ENCODE measurements at regions not wholly inside any gene's neighbourhood (a gene's known extent, or its start where the extent isn't known, plus 50 kb on each side); places are given as distances from the start of the nearest gene placed in this dataset.

DNA sequence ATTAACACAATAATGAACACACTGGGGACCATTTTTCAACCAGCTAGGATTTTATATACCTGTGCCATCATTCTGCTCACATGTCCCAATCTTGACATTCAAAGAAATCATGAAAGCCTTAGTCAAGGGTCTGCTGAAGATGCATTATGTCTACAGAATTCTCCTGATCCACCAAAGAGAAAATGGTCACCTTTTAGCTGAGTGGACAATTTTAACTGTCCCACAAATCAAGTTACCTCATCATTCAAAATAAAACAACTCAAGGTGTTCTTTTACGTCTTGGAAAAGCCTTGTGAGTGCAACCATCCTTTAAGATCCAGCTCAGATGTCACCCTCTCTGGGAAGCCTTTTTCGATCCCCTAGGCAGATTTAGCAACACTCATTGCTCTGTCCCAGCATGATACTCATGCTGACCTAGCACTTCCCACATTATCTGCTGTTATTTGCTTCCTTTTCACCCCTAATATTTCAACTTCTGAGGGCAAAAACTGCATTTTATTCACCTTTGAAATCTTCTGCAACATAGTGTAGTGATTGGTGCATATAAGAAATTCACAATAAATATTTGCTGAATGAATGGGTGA lies 80.1 kb downstream of the LMO4 start:
- TF ChIP-seq, protein P1, sequence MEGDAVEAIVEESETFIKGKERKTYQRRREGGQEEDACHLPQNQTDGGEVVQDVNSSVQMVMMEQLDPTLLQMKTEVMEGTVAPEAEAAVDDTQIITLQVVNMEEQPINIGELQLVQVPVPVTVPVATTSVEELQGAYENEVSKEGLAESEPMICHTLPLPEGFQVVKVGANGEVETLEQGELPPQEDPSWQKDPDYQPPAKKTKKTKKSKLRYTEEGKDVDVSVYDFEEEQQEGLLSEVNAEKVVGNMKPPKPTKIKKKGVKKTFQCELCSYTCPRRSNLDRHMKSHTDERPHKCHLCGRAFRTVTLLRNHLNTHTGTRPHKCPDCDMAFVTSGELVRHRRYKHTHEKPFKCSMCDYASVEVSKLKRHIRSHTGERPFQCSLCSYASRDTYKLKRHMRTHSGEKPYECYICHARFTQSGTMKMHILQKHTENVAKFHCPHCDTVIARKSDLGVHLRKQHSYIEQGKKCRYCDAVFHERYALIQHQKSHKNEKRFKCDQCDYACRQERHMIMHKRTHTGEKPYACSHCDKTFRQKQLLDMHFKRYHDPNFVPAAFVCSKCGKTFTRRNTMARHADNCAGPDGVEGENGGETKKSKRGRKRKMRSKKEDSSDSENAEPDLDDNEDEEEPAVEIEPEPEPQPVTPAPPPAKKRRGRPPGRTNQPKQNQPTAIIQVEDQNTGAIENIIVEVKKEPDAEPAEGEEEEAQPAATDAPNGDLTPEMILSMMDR (IDR thresholded peaks at IDR 0.05), result no peak

DNA sequence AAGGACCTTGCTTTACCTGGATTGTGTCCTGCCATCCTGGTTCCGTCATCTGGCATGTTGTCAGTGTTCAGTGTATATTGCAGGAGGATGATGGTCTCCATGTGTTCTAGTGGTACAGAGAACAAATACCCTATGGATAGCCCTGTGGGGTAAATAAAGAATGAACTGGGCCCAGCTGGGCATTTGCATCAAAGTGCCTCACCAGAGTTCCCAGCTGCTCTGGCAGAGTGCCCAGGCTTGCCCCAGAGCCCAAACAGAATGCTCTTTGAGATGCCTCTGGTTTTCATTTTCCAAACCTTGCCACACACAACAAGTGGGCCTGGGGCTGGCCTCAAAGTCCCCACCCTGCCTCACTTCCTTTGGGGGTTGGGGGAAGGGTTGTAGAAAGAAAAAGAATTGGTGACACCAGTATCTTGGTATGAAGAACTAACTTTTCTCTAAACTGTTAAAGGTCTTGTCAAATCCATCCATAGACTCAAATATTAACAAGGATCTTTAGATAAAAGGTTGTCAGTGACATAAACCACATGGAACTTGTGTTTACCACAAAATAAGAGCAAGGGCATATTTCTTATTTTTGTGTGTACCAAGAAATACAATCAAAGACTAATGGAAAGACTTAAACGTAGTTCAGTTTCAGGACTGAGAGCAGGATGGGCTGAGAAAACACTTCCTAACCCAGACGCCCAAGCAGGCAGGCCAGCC lies 82.2 kb downstream of the LMO4 start:
- TF ChIP-seq, protein P1 (IDR thresholded peaks at IDR 0.05), result no peak

DNA sequence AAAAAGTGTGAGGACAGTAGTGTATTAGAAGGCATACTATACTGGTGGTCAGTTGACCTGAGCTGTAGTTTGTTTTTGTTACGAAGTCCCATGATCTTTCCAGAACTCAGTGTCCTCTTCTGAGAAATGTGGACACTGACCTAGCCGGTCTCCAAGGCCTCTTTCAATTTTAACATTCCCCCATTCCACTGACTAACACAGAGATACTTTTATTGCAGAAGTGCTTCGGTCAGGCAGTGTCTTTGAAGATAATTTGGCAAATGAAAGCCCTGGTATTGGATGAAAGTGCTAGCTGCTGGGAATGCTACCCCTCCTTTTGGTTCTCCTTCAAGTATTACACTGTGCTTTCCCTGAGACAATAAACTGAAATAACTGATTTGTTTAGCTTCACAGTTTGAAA lies 89.4 kb downstream of the LMO4 start:
- TF ChIP-seq, protein P1 (IDR thresholded peaks at IDR 0.05), result no peak

DNA sequence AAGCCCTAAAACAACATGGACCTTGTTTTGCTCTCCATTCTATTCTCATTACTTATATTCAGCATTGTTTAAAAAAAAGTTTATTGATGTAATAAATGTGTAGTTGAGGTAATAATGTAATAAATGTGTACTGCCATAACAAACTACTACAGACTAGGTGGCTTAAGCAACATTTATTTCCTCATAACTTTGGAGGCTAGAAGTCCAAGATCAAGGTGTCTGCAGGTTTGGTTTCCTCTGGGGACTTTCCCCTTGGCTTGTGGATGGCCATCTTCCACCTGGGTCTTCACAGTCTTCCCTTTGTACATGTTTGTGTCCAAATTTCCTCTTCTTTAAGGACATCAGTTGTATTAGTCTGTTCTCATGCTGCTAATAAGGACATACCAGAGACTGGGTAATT lies 93.1 kb downstream of the LMO4 start:
- TF ChIP-seq, protein P1 (IDR thresholded peaks at IDR 0.05), result no peak

DNA sequence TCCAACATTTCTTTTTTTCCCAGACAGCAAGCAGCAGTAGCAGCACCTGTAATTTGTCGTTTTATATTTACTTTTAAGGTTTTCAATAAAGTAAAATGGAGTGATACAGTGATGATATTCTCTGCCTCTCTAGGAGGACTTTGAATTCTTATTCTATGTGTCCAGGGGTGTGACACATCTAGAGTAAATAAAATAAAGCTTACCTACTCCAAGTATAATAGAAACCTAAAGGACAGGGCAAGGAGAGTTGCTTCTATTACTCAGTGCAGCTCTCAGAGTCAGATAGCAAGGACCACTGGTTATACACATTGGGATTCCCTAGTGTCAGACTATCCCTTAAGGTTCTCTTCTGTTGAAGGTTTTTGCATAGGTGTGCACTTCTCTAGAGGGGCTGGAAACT lies 95.9 kb downstream of the LMO4 start:
- TF ChIP-seq, protein P1 (IDR thresholded peaks at IDR 0.05), result no peak

DNA sequence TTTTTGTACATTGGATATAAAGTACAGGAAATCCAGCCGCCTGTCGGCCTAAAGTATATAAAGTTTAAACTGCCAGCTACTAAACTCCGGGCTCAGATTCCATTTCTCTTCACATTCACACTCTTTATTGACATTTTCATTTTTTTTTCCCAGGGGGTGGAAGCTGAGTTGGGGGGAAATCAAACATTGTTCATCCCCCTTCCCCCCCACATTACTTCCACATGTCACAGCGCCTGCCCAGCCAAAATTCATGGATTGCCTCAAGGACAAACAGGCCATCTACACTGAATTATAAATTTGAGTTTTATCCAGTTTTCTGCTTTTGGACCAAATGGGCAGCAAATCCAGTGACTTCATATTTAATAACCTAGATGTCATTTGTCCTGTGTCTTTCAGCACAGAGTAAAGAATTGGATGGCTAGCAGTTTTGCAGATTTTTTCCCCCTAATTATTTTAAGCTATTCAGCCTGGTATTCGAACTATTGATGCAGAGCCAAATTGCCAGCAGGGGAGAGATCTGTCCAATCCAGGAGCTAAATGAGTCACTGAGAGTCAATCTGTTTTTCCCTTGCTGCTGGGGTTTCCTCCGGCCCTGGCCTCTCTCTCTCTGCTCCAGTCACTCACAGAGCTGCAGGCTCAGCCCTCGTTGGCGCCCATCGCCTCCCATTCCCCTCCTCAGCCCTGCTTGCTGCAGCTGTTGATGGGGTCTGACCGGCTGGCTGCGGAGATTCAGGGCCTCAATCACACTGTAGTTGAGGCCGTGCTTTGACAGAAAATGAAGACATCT lies 98.0 kb downstream of the LMO4 start:
- TF ChIP-seq, protein P1 (IDR thresholded peaks at IDR 0.05), result no peak

DNA sequence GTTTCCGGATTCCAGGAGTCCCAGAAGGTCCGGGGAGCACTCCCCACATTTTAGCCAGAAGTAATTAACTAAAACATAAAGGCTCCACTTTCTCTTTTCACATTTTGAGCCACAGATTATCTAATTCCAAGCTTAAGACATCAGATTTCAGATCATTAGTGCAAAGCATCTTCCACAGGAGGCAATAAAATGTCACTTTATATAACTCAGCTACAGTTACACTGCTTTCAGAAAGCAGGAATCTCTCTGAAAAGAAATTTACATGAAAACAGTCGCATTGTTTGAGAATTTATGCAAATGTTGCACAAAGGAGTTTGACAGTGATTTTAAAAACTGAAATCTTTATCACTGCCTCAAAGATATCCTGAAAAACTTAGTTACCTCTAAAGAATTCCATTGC lies 99.7 kb downstream of the LMO4 start:
- TF ChIP-seq, protein P1 (IDR thresholded peaks at IDR 0.05), result no peak
